ENCODE measurements at regions not wholly inside any gene's neighbourhood (a gene's known extent, or its start where the extent isn't known, plus 50 kb on each side); places are given as distances from the start of the nearest gene placed in this dataset.

DNA sequence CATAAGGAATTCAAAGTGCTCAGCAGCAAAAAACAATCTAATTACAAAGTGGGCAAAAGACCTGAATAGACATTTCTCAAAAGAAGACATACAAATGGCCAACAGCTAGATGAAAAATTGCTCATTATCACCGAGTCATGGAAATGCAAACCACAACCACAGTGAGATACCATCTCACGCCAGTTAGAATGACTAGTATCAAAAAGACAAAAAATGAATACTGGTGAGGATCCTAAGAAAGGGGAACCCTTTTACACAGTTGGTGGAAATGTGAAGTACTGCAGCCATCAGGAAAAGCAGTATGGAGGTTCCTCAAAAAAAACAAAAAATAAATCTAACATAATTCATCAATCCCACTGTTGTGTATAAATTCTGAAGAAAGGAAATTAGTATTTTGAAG is 1206.1 kb downstream of the EFNB2 start:
- TF ChIP-seq, protein P1, sequence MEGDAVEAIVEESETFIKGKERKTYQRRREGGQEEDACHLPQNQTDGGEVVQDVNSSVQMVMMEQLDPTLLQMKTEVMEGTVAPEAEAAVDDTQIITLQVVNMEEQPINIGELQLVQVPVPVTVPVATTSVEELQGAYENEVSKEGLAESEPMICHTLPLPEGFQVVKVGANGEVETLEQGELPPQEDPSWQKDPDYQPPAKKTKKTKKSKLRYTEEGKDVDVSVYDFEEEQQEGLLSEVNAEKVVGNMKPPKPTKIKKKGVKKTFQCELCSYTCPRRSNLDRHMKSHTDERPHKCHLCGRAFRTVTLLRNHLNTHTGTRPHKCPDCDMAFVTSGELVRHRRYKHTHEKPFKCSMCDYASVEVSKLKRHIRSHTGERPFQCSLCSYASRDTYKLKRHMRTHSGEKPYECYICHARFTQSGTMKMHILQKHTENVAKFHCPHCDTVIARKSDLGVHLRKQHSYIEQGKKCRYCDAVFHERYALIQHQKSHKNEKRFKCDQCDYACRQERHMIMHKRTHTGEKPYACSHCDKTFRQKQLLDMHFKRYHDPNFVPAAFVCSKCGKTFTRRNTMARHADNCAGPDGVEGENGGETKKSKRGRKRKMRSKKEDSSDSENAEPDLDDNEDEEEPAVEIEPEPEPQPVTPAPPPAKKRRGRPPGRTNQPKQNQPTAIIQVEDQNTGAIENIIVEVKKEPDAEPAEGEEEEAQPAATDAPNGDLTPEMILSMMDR (IDR thresholded peaks at IDR 0.05): no peak
- TF ChIP-seq POLR2A (IDR thresholded peaks at IDR 0.05): no peak

Measured in lower leg skin (tissue), 3 donors.